Ammon's horn (tissue), 1 donor: ENCODE measurements at regions not wholly inside any gene's neighbourhood (a gene's known extent, or its start where the extent isn't known, plus 50 kb on each side); places are given as distances from the start of the nearest gene placed in this dataset.

Experiments
- DNase-seq: peaks from one replicate; pipeline ENCODE4 v3.0.0-alpha.2; 2016; ENCODE audit warnings: low spot score

DNA sequence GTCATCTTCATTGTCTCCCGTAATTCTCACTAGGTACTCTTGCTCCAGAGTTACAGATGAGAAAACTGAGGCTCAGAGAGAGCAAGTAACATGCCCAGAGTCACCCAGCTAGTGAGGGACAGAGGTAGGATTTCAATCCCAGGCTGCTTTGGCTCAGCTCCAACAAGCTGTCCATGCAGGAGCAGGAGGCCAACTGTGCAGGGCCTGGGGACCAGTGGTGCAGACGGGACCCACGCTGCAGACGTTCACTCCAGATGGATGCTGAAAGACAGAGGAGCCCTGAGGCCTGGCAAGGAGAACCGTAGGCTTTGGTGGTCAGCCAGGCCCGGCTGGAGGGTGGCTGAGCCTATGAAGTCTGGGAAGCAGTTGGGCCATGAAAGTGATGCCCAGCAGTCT lies 102.6 kb downstream of the MCFD2 start:
- no peak for DNase-seq
